Ramos (cell line): ENCODE measurements at regions not wholly inside any gene's neighbourhood (a gene's known extent, or its start where the extent isn't known, plus 50 kb on each side); places are given as distances from the start of the nearest gene placed in this dataset.

ENCODE experiments used
- in situ Hi-C: fragments of 300-500 bp; cut with MboI; formaldehyde crosslinking; loops from one replicate; pipeline ENCODE4 v1.14.3; 2022; ENCODE audit warnings: low sequenced_read_pairs; ENCODE audit not compliant: unreplicated experiment

DNA sequence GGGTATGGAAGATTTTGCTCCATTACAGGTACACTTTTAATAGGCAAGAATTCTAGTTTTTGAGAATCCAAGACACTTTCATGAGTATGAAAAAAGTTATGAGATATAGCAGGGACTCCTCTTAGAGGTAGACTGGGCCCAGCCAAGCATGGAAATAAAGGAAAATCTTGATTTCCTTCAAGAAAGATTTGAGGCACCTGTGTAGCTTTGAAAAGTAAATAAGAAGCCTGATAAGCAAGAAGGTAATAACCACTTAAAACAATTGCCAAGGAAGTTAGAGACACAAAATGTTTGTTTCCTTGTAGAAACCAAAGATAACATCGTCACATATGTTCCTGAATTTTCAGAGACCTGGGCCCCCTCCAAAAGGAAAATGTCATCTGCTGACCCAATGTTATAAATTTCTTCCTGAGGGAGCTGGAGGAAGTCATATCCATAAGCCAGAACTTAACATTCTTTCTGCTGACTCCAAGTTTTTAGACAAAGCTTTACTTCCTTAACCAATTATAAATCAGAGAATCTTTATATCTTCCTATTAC is 314.5 kb upstream of the ANO3 start:
- in situ Hi-C loops: no loop called here

GRCh38 chr11:26017903-26018302 is 314.0 kb upstream of the ANO3 start:
- in situ Hi-C loops: no loop called here

DNA sequence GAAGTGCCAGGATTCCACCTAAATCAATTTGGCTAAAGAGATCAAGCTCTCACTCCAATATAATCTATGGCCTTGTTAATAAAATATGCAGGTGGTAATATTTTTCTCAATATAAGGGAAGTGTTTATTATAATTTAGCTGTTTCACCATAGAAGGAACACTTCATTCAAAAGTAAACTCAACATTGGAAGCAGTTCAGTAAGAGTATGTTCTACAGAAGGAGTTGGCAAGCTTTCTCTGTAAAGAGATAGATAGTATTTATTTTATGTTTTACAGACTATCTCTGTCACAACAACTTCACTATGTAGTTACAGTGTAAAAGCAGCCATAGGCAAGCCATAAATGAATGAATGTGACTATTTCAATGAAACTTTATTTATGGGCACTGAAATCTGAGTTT is 313.6 kb upstream of the ANO3 start:
- in situ Hi-C loops: no loop called here

DNA sequence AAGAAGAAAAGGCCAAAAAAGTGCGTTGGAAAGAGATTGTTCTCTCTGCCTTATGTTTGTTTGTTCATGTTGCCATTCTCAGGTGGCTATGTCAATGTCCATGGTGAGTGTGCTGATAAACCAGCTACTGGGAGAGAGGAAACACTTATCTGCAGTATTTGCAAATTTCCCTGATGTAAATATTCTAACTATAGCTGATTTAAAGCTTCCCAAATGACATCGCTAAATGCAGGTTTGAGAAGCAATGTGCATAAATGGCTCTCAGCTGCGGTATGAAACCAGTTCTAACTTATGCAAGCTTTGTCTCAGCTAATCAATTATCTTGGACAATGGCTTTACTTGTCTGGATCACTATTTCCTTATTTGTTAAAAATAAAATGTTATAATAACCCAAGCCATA is 312.5 kb upstream of the ANO3 start:
- in situ Hi-C loops: no loop called here

DNA sequence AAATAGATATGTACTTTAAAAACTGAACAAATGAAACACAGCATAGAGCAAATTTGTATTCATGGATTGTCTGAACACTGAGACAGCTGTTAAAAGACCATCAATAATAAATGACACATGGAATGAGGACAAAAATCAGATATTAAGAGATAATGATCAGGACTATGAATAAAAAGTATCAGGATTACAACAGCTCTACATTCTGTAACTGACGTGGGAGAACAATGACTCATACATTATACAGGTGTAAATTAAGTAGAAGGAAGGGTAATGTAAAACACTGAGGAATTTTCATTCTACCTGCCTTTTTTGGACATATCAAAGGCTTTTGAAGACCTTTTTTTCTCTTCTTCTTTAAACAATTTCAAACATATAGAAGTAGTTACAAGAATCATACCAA is 310.9 kb upstream of the ANO3 start:
- in situ Hi-C loops: no loop called here

- in situ Hi-C loops: no loop called here
Measured at GRCh38 chr11:26023057-26023456, 308.9 kb upstream of the ANO3 start.

GRCh38 chr11:26025676-26026075 is 306.3 kb upstream of the ANO3 start:
- in situ Hi-C loops: no loop called here

- in situ Hi-C loops: no loop called here
Measured at GRCh38 chr11:26026078-26026477, 305.9 kb upstream of the ANO3 start.

- in situ Hi-C loops: no loop called here
Measured at GRCh38 chr11:26027887-26028286, 304.0 kb upstream of the ANO3 start.

DNA sequence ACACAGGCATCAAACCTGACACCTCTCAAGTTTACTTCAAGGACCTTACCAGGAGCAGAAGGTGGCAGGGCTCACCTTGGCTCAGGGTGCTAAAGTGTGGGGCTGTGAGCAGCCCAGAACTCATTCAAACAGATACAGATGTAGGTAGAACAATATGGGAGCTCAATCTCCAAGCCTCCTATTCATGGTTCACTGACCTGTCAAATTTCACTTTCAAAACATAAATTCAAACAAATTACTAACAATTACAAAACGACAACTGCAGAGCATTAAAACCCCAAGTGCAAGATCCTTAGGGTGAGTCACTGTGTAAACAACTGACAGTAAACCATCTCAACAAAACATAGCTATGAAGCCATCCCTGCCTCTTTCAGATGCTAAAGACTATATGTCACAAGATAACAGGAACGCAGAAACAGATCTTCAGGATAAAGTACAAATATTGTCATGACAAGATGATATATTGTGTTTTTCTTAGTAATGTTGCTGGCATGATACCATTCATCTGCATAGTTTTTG is 303.5 kb upstream of the ANO3 start:
- in situ Hi-C loops: no loop called here

- in situ Hi-C loops: no loop called here
Measured at GRCh38 chr11:26030399-26030798, 301.5 kb upstream of the ANO3 start.

- in situ Hi-C loops: no loop called here
Measured at GRCh38 chr11:26032241-26032640, 299.7 kb upstream of the ANO3 start.

- in situ Hi-C loops: no loop called here
Measured at GRCh38 chr11:26035696-26036095, 296.2 kb upstream of the ANO3 start.

DNA sequence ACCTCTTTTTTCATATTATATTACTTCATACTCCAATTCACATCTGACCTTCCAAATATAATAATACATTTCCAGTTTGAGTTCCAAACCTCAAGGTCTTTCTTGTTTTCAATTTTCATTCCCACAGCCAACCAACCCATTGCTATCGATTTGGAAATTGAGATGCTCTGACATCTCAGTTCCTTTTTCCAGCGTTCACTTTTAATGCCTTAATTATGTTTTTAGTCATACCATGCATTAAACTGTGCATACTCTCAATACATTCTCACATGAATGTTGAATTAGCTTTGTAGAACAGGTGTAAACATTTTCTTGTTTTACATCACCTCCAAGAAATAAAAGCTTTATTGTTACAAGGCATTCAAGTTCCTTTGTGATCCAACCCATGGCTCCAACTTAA is 294.2 kb upstream of the ANO3 start:
- in situ Hi-C loops: no loop called here

GRCh38 chr11:26040339-26040738 is 291.6 kb upstream of the ANO3 start:
- in situ Hi-C loops: no loop called here

GRCh38 chr11:26042113-26042512 is 289.8 kb upstream of the ANO3 start:
- in situ Hi-C loops: no loop called here

DNA sequence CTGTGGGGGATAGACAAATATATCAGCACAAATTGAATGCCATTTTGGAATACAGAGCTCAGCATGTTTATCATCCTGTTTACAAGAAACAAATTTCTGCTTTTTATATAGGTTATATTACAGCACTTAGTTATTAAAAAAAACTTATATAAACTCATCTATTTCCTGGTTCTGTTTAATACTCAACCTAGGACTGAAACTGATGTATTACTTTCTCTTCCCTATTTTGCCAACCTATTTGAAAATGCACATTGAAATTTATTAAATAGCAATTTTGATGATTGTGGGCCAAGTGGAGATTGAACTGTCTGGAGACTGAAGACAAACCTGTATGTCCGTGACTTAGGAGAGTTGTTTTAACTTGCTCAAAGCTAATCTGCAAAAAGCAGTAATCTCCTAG is 288.3 kb upstream of the ANO3 start:
- in situ Hi-C loops: no loop called here

DNA sequence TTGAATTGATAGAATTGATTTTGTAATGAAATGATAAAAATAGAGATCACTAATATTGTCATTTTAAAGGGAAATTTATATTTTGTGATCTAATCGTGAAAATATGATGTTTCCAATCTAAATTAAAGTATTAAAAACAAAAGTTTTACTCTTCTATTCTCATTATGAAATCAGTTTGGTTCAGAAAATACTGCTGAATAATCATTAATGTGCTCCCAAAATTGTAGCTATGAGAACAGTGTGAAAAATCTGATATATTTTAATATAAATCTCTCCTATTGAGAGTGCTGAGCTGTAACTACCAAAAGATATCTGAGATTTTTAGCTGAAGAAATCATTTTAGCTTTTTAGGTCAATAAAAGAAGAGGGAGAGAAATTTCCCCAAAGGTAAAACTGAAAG is 287.5 kb upstream of the ANO3 start:
- in situ Hi-C loops: no loop called here

- in situ Hi-C loops: no loop called here
Measured at GRCh38 chr11:26045082-26045481, 286.8 kb upstream of the ANO3 start.

- in situ Hi-C loops: no loop called here
Measured at GRCh38 chr11:26048271-26048670, 283.7 kb upstream of the ANO3 start.

DNA sequence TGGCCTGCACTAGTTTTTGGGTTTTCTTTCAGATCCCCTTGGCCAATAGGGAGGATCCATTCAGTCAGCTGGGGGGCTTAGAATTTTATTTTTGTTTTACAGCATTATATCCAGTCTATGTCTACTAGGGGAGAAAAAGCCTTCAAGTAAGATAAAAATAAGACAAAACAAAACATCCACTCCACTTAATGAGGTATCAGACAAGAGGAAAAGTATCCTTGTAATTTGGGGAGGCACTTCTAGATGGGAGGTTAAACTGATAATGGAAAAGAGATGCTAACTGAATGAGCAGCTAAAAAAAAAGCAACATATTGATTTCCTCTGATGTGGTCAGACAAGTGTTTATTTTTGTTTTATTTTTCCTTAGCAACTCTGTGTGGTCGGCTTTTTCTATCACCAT is 278.0 kb upstream of the ANO3 start:
- in situ Hi-C loops: no loop called here

- in situ Hi-C loops: no loop called here
Measured at GRCh38 chr11:26062660-26063059, 269.3 kb upstream of the ANO3 start.

GRCh38 chr11:26063915-26064314 is 268.0 kb upstream of the ANO3 start:
- in situ Hi-C loops: no loop called here
